ENCODE measurements at regions not wholly inside any gene's neighbourhood (a gene's known extent, or its start where the extent isn't known, plus 50 kb on each side); places are given as distances from the start of the nearest gene placed in this dataset.
A peak's percentile ranks its signal among the peaks of the same experiment; 100 is the strongest.
"Not testable (repeated sequence)": the region's sequence is repeated elsewhere in the genome, so short reads cannot be mapped to it uniquely, and the experiment has no call there.

- peak; percentile 65 for DNase-seq (ENCODE audit: low read depth, low spot score)
Measured at GRCh38 chr20:51305316-51306052, 237.0 kb downstream of the NFATC2 start.

DNA sequence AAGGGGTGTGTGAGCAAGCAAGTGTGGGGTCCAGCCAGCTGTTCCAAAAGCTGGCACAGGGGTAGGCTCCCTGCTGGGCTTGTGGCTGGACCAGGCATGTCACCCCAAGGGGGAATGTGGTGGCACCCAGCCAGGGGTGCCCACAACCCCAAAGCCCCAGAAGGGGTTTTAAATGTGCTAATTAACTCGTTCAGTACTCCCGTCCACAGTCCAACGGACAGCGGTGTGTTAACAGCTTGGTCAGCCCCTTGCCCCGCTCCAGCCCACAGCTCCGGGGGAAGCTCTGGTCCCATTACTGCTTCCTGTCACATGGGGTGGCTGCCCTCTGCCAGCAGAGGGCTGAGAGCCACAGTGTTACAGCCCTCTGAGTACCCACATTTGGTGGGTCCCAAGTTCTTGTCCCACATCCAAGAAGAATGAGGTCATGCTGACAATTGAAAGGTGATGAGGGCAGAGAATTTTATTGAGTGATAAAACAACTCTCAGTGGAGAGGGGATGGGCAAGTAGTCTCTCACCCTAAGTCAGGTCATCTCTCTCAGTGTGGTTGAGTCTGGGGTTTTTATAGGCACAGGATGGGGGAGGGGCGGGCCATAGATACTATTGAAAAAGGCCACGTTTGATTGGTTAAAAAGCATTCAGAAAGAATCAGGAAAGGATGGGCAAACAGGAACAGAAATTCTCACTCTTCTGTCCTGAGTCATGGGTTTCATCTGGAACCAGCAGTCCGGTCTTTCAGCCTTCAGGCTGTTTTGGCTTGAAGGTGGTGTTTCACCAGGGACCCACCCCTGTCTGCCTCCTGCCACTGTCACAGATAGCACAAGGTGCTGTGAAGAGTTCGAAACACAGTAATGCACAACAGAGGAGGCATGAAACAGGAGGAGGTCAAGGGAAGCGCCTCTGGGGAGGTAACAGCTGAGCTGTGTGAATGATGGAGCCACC, 238.5 kb downstream of the NFATC2 start:
- peak; percentile 34 for DNase-seq (ENCODE audit: low read depth, low spot score)

DNA sequence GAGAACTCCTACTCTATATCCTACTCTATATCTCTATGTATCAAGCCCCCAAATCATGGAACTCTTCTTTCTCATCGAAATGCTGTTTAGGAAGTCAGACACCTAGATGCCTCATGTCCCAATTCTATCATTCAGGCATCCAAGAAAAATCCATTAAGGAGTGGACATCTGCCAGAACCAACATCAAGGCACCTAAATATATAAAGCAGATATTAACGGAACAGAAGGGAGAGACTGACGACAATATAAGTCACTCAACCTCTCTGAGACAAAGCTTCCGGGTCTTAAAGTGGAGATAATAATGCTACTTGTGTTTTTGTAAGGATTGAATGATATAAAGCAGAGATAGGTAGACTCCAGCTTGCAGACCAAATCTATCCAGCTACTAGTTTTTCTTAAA, 241.5 kb downstream of the NFATC2 start:
- no peak for DNase-seq (ENCODE audit: low read depth, low spot score)

GRCh38 chr20:51300104-51300503, 242.4 kb downstream of the NFATC2 start:
- no peak for DNase-seq (ENCODE audit: low read depth, low spot score)

- no peak for DNase-seq (ENCODE audit: low read depth, low spot score)
Measured at GRCh38 chr20:51299413-51299812, 243.1 kb downstream of the NFATC2 start.

- no peak for DNase-seq (ENCODE audit: low read depth, low spot score)
Measured at GRCh38 chr20:51298141-51298749, 244.3 kb downstream of the NFATC2 start.

DNA sequence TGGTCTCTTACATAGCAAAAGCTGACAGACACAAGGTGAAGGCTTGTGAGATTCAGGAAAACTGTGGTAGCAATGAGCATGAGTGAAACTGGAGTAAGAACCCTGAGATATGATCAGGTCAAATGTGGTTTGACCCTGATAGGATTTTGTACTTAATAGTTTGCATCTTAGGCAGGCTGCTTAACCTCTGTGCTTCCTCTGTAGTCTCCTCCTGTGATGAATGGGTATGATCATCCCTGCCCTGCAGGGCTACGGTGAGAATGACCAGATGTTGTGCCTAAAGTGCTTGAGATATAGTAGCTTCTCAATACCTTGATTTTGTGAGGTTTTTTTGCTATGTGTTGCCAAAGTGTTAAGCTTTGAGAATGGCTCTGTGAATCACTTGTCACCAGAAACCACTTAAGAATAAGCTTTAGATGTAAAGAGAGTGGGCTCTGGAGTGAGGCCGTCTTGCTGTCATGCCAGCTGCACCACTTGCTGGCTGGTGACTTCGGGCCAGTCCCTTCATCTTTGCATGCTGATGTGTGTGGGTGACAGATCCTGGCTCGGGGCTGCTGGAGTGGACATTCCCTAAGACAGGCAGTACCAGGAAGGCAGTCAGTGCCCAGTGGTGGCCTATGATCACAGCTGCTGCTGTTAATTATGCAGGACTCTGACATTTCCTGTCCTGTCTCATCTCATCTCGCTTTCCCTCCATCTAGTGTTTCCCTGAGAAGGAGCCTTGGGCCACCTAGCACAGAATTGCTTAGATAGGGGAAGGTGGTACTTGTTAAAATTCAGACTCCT, 254.7 kb downstream of the NFATC2 start:
- DNase-seq (ENCODE audit: low read depth, low spot score): no peak

DNA sequence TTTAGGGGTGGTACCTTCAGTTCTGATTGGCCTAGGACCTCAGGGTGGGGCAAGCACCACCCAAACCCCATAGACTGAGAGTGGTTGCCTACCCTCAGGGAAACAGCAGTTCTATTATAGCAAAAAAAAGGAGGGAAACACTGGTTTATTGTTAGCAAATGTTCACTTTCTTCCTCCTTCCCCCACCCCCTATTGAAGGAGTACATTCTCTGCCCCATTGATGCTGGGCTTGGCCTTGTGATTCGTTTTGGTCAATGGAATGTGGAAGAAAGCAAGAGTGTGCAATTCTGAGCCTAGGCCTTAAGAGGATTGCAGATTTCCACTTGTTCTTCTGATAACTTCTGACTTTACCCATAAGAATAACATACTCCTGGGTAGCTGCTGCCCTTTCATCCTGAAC, 255.8 kb downstream of the NFATC2 start:
- no peak for DNase-seq (ENCODE audit: low read depth, low spot score)

DNA sequence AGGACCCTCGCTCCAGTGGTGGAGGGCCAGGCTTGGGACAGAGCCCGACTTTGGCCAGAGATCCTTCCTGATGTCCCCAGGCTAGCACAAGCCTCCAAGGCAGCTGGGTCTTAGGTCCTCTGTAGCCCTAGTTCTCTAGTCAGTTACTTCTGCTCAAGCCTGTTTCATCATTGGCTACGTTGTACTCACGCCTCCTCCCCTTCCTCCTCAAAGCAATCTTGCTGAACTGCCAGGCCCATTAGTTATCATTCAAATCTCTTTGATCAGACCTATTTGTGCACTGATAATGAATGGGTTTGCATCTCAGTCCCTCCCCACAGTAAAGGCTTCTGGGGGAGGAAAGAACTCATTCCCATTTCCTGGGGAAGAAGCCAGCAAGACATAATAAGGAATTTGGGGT, 256.8 kb downstream of the NFATC2 start:
- DNase-seq (ENCODE audit: low read depth, low spot score): peak; percentile 19

GRCh38 chr20:51284871-51285270, 257.6 kb downstream of the NFATC2 start:
- DNase-seq (ENCODE audit: low read depth, low spot score): no peak

GRCh38 chr20:51284176-51284575, 258.3 kb downstream of the NFATC2 start:
- DNase-seq (ENCODE audit: low read depth, low spot score): no peak

DNA sequence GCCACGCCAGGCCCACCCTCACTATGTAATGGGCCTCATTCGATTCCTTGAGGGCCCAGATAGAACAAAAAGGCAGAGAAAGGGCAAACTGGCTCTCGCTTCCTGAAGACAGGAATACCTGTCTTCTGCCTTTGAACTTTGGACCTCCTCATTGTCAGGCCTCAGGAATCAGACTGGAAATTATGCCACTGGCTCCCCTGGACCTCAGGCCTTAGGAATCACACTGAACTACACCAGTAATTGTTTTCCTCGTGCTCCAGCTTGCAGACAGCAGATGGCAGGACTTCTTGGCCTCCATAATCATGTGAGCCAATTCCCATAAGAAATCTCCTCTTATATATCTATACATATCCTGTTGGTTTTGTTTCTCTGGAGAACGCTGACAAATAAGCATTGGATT, 258.6 kb upstream of the KCNG1 start:
- DNase-seq (ENCODE audit: low read depth, low spot score): no peak

- DNase-seq (ENCODE audit: low read depth, low spot score): no peak
Measured at GRCh38 chr20:51280047-51280446, 257.1 kb upstream of the KCNG1 start.

DNA sequence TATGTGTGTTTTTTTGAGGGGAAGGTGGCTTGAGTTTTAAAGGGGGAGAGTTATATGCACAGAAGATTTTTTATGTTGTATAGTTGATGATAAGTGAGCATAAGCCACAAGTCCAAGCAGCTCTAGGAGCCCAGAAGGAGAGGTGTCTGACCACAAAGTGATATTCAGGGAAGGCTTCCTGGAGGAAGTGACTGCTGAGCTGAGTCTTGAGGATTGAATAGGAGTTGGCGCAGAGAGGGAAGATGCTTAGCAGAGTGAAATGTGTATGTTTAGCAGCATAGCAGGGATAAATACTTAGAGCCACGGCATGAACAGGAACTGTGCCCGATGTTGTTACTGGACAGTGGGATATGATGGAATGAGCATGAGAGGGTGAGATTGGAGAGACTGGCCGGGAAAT, 255.1 kb upstream of the KCNG1 start:
- DNase-seq (ENCODE audit: low read depth, low spot score): no peak

DNA sequence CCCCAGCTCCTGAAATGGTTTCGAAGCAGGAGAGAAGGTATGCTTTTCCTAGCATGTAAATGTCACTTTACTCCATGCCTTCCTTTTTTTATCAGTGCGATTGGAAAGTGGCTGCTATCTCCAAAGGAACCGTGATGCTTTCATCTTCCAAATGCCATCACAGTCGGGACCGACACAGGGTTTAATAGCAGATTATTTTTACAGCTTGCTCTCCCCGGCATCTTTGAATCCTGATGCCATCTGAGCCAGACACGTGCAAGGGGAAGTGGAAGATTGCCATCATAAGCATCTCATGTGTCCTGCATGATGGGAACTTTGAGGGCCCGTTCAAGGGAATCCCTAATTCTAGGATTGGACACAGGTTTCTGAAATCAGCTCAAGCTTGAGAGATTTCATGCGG, 253.4 kb upstream of the KCNG1 start:
- DNase-seq (ENCODE audit: low read depth, low spot score): no peak

- DNase-seq (ENCODE audit: low read depth, low spot score): no peak
Measured at GRCh38 chr20:51275826-51276225, 252.9 kb upstream of the KCNG1 start.

- no peak for DNase-seq (ENCODE audit: low read depth, low spot score)
Measured at GRCh38 chr20:51275181-51275580, 252.3 kb upstream of the KCNG1 start.

DNA sequence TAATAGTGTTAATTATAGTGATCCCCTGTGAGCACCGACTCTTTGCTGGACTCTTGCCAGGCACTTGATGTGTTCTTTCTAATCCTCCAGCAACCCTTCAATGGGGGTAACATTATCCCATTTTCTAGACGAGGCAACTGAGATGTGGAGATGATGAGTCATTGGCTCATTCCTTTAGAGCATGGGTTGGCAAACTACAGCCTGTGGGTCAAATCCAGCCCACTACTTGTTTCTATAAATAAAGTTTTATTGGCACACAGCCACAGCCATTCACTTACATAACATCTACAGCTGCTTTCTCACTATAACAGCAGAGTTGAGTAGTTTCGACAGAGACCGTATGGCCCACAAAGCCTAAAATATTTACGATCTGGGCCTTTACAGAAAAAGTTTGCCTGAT, 249.5 kb upstream of the KCNG1 start:
- no peak for DNase-seq (ENCODE audit: low read depth, low spot score)

GRCh38 chr20:51271931-51272330, 249.0 kb upstream of the KCNG1 start:
- no peak for DNase-seq (ENCODE audit: low read depth, low spot score)

- not testable (repeated sequence) for DNase-seq (ENCODE audit: low read depth, low spot score)
Measured at GRCh38 chr20:51271289-51271688, 248.4 kb upstream of the KCNG1 start.

DNA sequence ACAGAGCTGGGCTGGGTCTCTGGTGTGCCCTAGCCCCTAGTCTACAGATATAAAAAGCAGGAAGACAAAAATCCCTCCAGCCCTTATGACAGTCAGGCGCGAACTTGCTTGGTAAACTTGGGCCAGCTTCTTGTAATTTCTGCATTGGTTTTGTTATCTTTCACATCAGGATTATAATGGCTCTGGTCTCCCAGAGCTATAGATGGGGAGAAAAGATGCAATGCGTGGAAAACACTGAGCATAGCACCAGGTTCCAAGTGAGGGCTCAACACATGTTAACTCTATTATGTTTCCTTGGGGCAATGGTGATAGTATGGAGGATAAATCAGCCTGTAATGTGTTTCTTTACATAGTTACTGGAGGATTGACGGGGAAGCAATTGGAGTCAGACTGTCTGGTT, 246.8 kb upstream of the KCNG1 start:
- no peak for DNase-seq (ENCODE audit: low read depth, low spot score)

DNA sequence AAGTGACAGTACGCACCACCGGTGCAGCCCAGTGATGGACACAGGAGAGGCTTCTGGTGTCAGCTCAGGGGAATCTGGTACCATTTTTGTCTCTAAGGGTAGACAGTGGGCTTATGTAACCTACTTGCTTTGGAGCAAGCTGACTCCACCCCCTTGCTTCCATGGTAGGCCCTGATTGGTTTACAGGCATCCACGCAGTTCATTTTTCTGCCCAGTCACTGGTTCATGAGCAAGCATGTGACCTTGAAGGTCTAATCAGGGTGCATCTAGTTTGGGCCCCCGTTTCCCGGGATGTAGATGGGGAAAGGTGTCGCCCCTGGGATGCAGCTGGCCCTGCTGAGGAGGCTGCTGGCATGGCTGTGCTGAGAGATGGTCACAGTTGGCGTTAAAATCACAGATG, 244.8 kb upstream of the KCNG1 start:
- no peak for DNase-seq (ENCODE audit: low read depth, low spot score)
